Endothelial cell of umbilical vein (primary cell): ENCODE measurements at regions not wholly inside any gene's neighbourhood (a gene's known extent, or its start where the extent isn't known, plus 50 kb on each side); places are given as distances from the start of the nearest gene placed in this dataset.

Source experiments
- BruUV-seq: library from RNA; stranded (reverse); fragments of 400-500 nt; replicated peaks from 2 replicates; lab custom pipeline; 2021; lab: Mats Ljungman, UMichigan
- CTCF ChIA-PET: fragments of 300-600, 350-600 bp; sonication (Branson Sonifier 250); formaldehyde crosslinking; loops from one replicate; lab custom pipeline; 2021; ENCODE audit warnings: antibody characterized with exemption, inconsistent platforms; lab: Charles Lee
- POLR2A ChIA-PET: fragments of 300-600, 350-600 bp; sonication (Branson Sonifier 250); formaldehyde crosslinking; loops from one replicate; lab custom pipeline; 2021; ENCODE audit warnings: antibody characterized with exemption, inconsistent platforms; lab: Charles Lee
- DNase-seq: peaks from one replicate; pipeline ENCODE4 v3.0.0-alpha.2; 2011; ENCODE audit warnings: low read depth, low spot score
- FAIRE-seq: peaks from 2 replicates; lab custom pipeline; 2011; peaks lifted over from hg19 to GRCh38; lab: Jason Lieb, UNC
- H2AFZ ChIP-seq: 2 replicates; pipeline ENCODE4 v1.6.0; 2012; ENCODE audit warnings: low read depth, low read length, control low read depth, inconsistent platforms
- H3K27ac ChIP-seq: 2 replicates; pipeline ENCODE4 v1.5.1; 2011; ENCODE audit warnings: low read depth, mild to moderate bottlenecking, control low read depth, low read length, moderate library complexity; ENCODE audit not compliant: insufficient read depth
- H3K27me3 ChIP-seq, 2 experiments: 2 replicates each; pipeline versions ENCODE4 v1.6.0 to v1.6.1; 2011; ENCODE audit warnings: low read length in 2 of 2, mixed read lengths in 1 of 2; ENCODE audit not compliant: control insufficient read depth in 2 of 2, insufficient read depth in 2 of 2
- H3K36me3 ChIP-seq, 2 experiments: 2 replicates in 1 of 2; 3 replicates in 1 of 2; pipeline ENCODE4 v1.5.1; 2011; ENCODE audit warnings: low read length in 2 of 2, mild to moderate bottlenecking in 1 of 2, moderate library complexity in 1 of 2; ENCODE audit not compliant: control insufficient read depth in 2 of 2, insufficient read depth in 2 of 2; ENCODE audit errors: extremely low read depth in 1 of 2
- H3K4me1 ChIP-seq: 3 replicates; pipeline ENCODE4 v1.5.1; 2011; ENCODE audit warnings: mild to moderate bottlenecking, low read length; ENCODE audit not compliant: control insufficient read depth, insufficient read depth; ENCODE audit errors: extremely low read depth
- H3K4me2 ChIP-seq: 2 replicates; pipeline ENCODE4 v1.6.1; 2011; ENCODE audit warnings: low read length, control low read depth, mixed read lengths; ENCODE audit not compliant: insufficient read depth
- H3K4me3 ChIP-seq, 3 experiments: fragments of 200-600 bp in 1 of 3; sonication (generic), shearing (Covaris generic) in 1 of 3; replicated peaks in 1 of 3; 2 replicates each; pipeline ENCODE4 v1.5.1; 2011 to 2016; ENCODE audit warnings: control low read depth in 3 of 3, low read length in 3 of 3, mild to moderate bottlenecking in 2 of 3, inconsistent platforms in 1 of 3, low read depth in 1 of 3, moderate library complexity in 1 of 3; ENCODE audit not compliant: insufficient read depth in 1 of 3
- H3K79me2 ChIP-seq: 2 replicates; pipeline ENCODE4 v1.6.0; 2012; ENCODE audit warnings: low read length, inconsistent platforms; ENCODE audit not compliant: control insufficient read depth, insufficient read depth
- H3K9ac ChIP-seq: replicated peaks from 2 replicates; pipeline ENCODE3; 2011; ENCODE audit warnings: low read length, control low read depth; ENCODE audit not compliant: insufficient read depth; ENCODE audit errors: extremely low read depth
- H3K9me1 ChIP-seq: replicated peaks from 3 replicates; pipeline ENCODE4 v1.6.0; 2011; ENCODE audit warnings: mild to moderate bottlenecking, low read length; ENCODE audit not compliant: control insufficient read depth, insufficient read depth; ENCODE audit errors: extremely low read depth
- H3K9me3 ChIP-seq: replicated peaks from 2 replicates; pipeline ENCODE4 v1.5.1; 2012; ENCODE audit warnings: low read length, inconsistent platforms; ENCODE audit not compliant: control insufficient read depth, insufficient read depth
- H4K20me1 ChIP-seq: replicated peaks from 2 replicates; pipeline ENCODE3; 2011; ENCODE audit warnings: mild to moderate bottlenecking, low read length; ENCODE audit not compliant: control insufficient read depth, insufficient read depth; ENCODE audit errors: extremely low read depth
- CTCF ChIP-seq, 2 donors: IDR thresholded peaks; 1 replicate in 1 of 2; 2 replicates in 1 of 2; pipeline ENCODE4 v1.5.1; 2011; ENCODE audit warnings: low read length in 2 of 2, mild to moderate bottlenecking in 2 of 2, moderate library complexity in 2 of 2, control low read depth in 1 of 2, inconsistent platforms in 1 of 2, low read depth in 1 of 2; ENCODE audit not compliant: insufficient read depth in 1 of 2; ENCODE audit errors: extremely low read depth in 1 of 2
- EZH2 ChIP-seq: IDR thresholded peaks from 2 replicates; pipeline ENCODE4 v1.6.1; 2012; ENCODE audit warnings: borderline replicate concordance, low read depth, mild to moderate bottlenecking, moderate library complexity, low read length, inconsistent platforms; ENCODE audit not compliant: severe bottlenecking
- FOS ChIP-seq: IDR thresholded peaks from 2 replicates; pipeline ENCODE4 v1.6.1; 2011; ENCODE audit warnings: mild to moderate bottlenecking, low read length, moderate library complexity, borderline replicate concordance; ENCODE audit not compliant: insufficient read depth
- GATA2 ChIP-seq: IDR thresholded peaks from 2 replicates; pipeline ENCODE4 v1.7.0; 2011; ENCODE audit warnings: low read depth, mild to moderate bottlenecking, moderate library complexity, mixed read lengths, low read length; ENCODE audit not compliant: insufficient read length, insufficient read depth
- MAX ChIP-seq: IDR thresholded peaks from 2 replicates; pipeline ENCODE4 v1.6.1; 2011; ENCODE audit not compliant: insufficient read depth, insufficient read length
- MYC ChIP-seq: IDR thresholded peaks from one replicate; pipeline ENCODE4 v1.6.1; 2011; ENCODE audit warnings: mild to moderate bottlenecking, low read depth, low read length
- POLR2A ChIP-seq: IDR thresholded peaks from 2 replicates; pipeline ENCODE4 v1.6.1; 2012; ENCODE audit warnings: low read depth, mild to moderate bottlenecking, control low read depth, low read length
- dilution Hi-C: fragments of 300-500 bp; cut with MboI; formaldehyde crosslinking; loops from one replicate; pipeline ENCODE4 v1.15.0; 2019; ENCODE audit warnings: low sequenced_read_pairs; ENCODE audit not compliant: extremely low pct_ligation_motif_present
- intact Hi-C: fragments of 100-400 bp; cut with micrococcal nuclease; formaldehyde crosslinking; loops from one replicate; pipeline ENCODE4 v1.10.0; 2022

GRCh38 chr16:65796481-65796880, 570.0 kb upstream of the CDH5 start:
- TF ChIP-seq MAX (no peak), POLR2A (no peak), CTCF (IDR thresholded peaks at IDR 0.05; ENCODE audit: extremely low read depth in 1 of 2, insufficient read depth in 1 of 2, low read depth in 1 of 2, low read length in 2 of 2) (no peak), EZH2 (no peak), FOS (no peak), MYC (no peak), GATA2 (no peak)
- no peak overlapping the region for H3K9ac ChIP-seq
- no TSS peak for BruUV-seq

More at GRCh38 chr16:65796481-65796880, 570.0 kb upstream of the CDH5 start:
- no peak overlapping the region for H3K27ac ChIP-seq
- no peak overlapping the region for H3K4me2 ChIP-seq
- DNase-seq (no peak), FAIRE-seq (no peak)
- H3K27me3 ChIP-seq: no peaks in the 10 kb centered on the region
- no peaks in the 10 kb centered on the region for H3K9me1 ChIP-seq
- ChIA-PET CTCF (no interaction called here), POLR2A (no interaction called here)
- H3K4me3 ChIP-seq: no peak overlapping the region
- H3K79me2 ChIP-seq: no peaks in the 10 kb centered on the region
- dilution Hi-C loops (no loop called here), intact Hi-C loops (no loop called here)
- H4K20me1 ChIP-seq: no peaks in the 10 kb centered on the region
- H3K36me3 ChIP-seq: no peaks in the 10 kb centered on the region
- H3K9me3 ChIP-seq: no peaks in the 10 kb centered on the region
- H2AFZ ChIP-seq: no peak overlapping the region
- no peaks in the 10 kb centered on the region for H3K4me1 ChIP-seq
